SIG-M5 treated with dmso at 0.1 percent for 504 hours (cell line): ENCODE measurements at regions not wholly inside any gene's neighbourhood (a gene's known extent, or its start where the extent isn't known, plus 50 kb on each side); places are given as distances from the start of the nearest gene placed in this dataset.
A peak's percentile ranks its signal among the peaks of the same experiment; 100 is the strongest.
"Not testable (repeated sequence)": the region's sequence is repeated elsewhere in the genome, so short reads cannot be mapped to it uniquely, and the experiment has no call there.

Experiments
- DNase-seq: peaks from one replicate; lab custom pipeline; 2025; ENCODE audit not compliant: unreplicated experiment; lab: John Stamatoyannopoulos, UW

- no peak for DNase-seq
Observed at GRCh38 chr21:38097789-38098188, 159.0 kb upstream of the KCNJ15 start.

GRCh38 chr21:38112219-38112789 lies 144.5 kb upstream of the KCNJ15 start:
- no peak for DNase-seq

- no peak for DNase-seq
Observed at GRCh38 chr21:38114717-38115333, 142.0 kb upstream of the KCNJ15 start.

- DNase-seq: no peak
Observed at GRCh38 chr21:38115870-38116269, 140.9 kb upstream of the KCNJ15 start.

- no peak for DNase-seq
Observed at GRCh38 chr21:38119793-38120192, 137.0 kb upstream of the KCNJ15 start.

GRCh38 chr21:38120679-38120983 lies 136.2 kb upstream of the KCNJ15 start:
- DNase-seq: not testable (repeated sequence)

GRCh38 chr21:38120984-38121855 lies 135.6 kb upstream of the KCNJ15 start:
- DNase-seq: no peak

GRCh38 chr21:38121888-38122720 lies 134.7 kb upstream of the KCNJ15 start:
- no peak for DNase-seq

GRCh38 chr21:38123626-38124025 lies 133.2 kb upstream of the KCNJ15 start:
- DNase-seq: no peak

- DNase-seq: peak; percentile 59
Observed at GRCh38 chr21:38126666-38127303, 130.0 kb upstream of the KCNJ15 start.

- no peak for DNase-seq
Observed at GRCh38 chr21:38129711-38130110, 127.1 kb upstream of the KCNJ15 start.

GRCh38 chr21:38133240-38133639 lies 123.6 kb upstream of the KCNJ15 start:
- no peak for DNase-seq

GRCh38 chr21:38134084-38134873 lies 122.5 kb upstream of the KCNJ15 start:
- no peak for DNase-seq

- DNase-seq: no peak
Observed at GRCh38 chr21:38136201-38136600, 120.6 kb upstream of the KCNJ15 start.

- peak; percentile 90 for DNase-seq
Observed at GRCh38 chr21:38139380-38140168, 117.2 kb upstream of the KCNJ15 start.

GRCh38 chr21:38140207-38140903 lies 116.4 kb upstream of the KCNJ15 start:
- peak; percentile 44 for DNase-seq

- DNase-seq: no peak
Observed at GRCh38 chr21:38142224-38142623, 114.6 kb upstream of the KCNJ15 start.

- no peak for DNase-seq
Observed at GRCh38 chr21:38144193-38144592, 112.6 kb upstream of the KCNJ15 start.

GRCh38 chr21:38145104-38145503 lies 111.7 kb upstream of the KCNJ15 start:
- no peak for DNase-seq
